A204.1 (cell line): ENCODE measurements at regions not wholly inside any gene's neighbourhood (a gene's known extent, or its start where the extent isn't known, plus 50 kb on each side); places are given as distances from the start of the nearest gene placed in this dataset.

Experiments used
- FAIRE-seq: peaks from 2 replicates; lab custom pipeline; 2012; peaks lifted over from hg19 to GRCh38; lab: Jason Lieb, UNC

DNA sequence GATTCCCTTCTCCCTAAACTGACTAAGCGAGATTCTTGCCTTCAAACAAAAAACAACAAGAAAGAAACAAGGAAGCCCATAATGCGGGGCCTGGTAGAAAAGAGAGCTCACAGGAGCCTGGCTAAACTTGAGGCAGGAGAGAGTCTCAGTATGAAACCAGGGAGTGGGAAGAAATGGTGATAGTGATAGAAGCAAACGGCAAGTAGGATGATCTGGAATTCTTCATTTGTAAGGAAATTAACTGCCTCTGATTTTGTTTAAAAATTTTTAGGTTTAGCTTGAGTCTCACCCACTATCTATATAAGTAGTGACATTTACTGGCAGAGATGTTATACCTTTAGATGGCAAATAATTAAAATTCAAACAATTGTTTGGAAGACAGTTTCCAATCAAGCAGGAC lies 1356.5 kb upstream of the LRRTM1 start:
- FAIRE-seq: no peak

DNA sequence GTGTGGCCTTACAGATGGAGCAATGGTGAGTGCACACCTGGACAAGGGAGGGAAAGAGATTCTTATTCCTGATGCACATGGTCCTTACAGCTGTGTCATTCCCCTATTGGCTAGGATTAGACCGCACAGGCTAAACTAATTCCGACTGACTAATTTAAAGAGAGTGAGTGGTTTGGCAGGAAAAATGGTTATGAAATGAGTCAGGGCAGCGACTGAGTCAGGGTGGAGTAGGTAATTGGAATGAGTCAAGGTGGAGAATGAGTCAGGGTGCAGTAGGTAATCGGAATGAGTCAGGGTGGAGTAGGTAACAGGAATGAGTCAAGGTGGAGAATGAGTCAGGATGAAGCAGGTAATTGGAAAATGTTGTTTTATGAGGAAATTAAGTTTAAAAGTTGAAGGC lies 1353.7 kb upstream of the LRRTM1 start:
- no peak for FAIRE-seq

DNA sequence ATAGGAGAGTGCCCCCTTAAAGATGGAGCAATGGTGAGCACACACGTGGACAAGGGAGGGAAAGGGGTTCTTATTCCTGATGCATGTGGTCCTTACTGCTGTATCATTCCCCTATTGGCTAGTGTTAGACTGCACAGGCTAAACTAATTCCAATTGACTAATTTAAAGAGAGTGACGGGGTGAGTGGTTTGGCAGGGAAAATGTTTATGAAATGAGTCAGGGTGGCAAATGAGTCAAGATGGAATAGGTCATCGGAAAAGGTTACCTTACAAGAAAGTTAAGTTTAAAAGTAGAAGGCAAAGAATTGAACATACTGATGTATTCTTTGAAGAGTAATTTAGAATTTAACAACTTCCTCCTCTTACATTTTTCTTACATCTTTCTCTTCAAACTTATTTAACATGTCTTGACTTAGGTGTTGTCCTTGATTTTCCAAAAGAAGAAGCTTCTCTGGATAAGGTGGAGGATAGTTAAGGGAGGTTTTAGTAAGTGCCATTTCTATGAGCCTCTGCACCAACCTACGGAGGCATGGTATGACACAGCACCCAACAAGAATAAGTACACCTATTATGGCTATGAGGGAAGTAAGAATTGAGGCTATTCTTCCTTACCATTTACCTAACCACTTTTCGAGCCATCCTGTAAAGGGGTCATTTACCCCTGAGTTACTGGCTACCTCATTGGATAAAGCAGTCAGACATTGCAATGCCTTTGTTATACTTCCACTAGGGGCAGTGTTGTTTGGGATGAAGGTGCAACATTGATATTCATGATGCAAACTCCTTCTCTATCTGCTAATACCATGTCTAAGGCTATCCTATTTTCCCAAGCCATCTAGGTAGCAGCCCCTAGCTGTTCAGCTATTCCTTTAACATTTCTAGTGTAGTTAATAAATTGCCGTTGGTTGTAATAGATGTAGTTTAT lies 1345.8 kb upstream of the LRRTM1 start:
- no peak for FAIRE-seq

DNA sequence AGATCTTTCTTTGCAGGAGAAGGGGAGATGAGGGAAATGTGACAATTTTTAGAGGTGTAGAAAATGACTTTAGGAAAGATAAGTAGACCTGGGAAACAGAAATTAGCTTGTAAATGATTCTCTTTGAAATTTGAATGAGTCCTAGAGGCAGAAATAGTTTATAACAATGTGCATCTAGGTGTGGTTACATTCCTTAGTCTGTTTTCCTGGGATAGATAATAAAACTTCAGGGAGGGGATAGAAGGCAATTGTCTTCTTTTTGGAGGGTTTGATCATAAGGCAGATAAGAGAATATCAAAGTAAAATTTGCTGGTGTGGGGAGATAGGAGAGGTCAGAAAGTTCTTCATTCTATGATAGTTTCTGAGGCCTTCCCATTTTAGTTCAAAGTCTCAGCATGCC lies 1344.3 kb upstream of the LRRTM1 start:
- FAIRE-seq: no peak

DNA sequence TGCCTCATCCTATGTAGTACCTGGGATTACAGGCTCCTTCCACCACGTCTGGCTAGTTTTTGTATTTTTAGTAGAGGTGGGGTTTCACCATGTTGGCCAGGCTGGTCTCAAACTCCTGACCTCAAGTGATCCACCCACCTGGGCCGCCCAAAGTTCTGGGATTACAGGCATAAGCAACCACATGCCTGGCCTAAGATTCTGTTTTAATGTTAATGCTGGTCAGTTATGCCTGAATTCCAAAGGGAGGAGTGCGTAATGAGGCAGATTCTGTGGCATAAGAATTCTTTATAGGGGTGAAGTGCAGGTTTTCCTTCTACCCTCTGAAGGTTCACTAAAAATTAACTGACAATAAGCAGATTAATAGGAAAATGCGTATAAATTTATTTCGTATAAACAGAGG lies 1343.8 kb upstream of the LRRTM1 start:
- FAIRE-seq: no peak

DNA sequence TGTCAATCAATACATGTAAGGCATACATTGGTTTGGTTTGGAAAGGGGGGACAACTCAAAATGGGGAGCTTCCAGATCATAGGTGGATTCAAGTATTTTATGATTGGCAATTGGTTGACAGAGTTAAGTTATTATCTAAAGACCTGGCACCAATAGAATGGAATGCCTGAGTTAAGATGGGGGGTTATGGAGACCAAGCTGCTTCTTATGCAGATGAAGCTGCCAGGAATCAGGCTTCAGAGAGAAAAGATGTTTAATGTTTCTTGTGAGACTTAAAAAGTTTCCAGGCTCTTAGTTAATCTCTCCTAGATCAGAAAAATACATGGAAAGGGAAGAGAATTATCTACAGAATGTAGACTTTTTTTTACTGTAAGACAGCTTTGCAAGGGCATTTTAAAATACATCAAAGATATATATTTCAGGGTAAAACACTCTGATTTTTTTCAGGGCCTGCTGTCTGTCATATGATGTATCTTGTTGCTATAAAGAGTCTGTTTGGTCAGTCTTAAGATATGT lies 1343.2 kb upstream of the LRRTM1 start:
- no peak for FAIRE-seq

DNA sequence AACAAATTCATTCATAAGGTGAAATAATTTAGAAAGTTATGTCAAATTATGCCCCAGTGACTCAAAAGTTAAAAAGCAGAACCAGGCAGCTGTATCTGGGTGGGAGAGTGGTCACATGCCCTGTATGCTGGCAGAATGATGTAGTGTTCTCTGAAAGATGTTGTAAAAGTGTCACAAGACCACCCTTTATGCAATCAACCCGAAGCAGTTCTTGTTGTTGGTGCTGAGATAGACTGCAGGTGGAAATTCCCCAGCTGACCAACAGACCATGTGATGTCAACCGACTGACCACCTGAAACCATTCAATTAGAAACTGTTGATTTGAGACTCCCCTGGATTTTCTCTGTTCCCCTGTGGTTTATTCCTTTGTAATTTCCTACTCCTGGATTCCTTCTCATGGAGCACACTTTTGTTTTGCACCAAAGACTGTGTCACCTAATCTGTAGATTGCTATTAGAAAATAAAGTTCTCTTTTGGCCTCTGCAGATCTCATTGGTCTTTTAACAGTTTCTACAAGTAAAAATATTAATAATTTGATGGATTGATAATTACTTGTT lies 1341.3 kb upstream of the LRRTM1 start:
- no peak for FAIRE-seq

DNA sequence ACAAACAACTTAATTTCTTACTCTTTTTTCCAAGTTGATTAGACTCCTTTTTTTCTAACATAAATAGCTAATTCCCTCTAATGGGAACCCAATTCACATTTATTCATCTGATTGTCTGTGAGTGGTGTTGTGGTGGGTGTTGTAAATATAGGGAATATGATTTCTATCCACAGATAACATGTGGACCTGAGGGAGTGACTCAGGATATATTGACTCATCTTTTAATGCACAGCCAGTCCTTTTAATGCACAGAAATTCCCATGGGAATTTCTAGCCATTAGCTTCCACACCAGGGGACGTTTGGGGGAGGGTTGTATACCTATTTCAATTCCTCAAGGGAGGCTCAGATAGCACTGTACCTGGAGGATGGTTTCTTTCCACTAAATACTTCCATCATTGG lies 1339.6 kb upstream of the LRRTM1 start:
- no peak for FAIRE-seq

DNA sequence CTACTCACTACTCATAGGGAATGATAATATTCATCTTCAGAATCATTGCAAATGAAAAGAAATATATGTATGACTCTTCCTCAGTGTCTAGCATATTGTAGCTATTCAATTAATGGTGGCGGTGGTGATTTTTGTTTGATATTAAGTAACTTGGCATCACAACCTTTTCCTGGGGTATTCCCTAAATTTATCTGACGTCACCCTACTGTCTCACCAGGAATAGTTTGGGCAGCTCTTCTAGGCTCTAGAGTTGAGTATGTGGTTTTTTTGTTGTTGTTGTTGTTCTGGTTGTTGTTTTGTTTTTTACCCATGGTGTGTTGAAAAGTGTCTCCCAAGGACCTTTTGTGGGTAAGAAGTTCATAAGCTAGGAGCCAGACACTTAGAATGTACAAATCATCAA lies 1320.3 kb upstream of the LRRTM1 start:
- FAIRE-seq: no peak

DNA sequence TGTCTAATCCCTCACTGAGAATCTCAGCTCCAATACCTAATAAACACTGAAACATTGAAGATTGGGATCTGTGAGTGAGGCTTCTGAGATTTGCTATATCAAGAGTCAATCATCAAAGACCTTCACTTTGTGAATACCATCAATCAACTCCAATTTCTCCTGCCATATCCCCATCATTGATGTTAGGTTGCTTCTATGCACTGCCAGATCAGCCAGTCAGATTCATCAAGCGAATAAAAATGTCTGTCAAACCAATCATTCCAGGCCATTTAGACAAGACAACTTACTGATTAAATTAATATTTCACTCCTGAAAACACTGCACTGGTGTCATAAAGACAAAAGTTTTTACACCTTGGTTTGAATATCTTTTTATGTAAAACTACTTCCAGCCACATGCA lies 1295.5 kb upstream of the LRRTM1 start:
- FAIRE-seq: no peak

DNA sequence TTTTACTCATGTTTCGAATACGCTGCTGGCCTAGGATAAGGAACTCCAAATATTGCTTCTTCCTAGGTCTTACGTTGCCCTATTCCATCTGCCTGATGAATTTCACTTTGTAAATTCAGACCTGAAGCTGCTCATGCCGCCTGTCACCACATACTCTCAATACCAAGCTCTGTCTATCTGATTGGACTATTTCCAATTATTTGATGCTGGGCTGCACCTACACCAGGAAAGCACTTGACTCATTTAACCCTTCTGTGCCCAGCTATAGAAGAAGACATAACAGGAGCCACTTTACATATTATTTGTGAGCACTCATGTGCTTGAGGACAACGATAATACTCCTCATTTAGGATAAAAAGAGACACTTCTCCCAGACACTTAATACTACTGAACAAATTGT lies 1293.9 kb upstream of the LRRTM1 start:
- no peak for FAIRE-seq

DNA sequence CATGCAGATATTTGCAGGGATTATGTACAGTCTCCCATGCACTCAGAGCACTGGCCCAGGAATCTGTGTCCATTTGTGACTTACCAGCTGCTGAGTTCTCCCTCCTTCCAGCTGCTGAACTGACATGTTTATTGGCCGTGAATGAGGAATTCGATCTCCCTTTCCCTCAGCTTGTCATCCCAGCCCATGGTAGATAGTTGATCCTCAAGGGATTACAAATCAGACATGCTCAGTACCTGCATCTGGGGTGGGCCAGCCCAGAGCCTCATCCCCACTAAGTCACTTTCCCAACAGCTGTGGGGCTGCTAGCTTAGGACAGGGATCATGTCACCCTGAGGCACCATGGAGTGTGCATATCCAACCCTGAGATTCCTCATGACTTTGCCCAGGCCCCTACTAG lies 1284.9 kb upstream of the LRRTM1 start:
- FAIRE-seq: no peak

DNA sequence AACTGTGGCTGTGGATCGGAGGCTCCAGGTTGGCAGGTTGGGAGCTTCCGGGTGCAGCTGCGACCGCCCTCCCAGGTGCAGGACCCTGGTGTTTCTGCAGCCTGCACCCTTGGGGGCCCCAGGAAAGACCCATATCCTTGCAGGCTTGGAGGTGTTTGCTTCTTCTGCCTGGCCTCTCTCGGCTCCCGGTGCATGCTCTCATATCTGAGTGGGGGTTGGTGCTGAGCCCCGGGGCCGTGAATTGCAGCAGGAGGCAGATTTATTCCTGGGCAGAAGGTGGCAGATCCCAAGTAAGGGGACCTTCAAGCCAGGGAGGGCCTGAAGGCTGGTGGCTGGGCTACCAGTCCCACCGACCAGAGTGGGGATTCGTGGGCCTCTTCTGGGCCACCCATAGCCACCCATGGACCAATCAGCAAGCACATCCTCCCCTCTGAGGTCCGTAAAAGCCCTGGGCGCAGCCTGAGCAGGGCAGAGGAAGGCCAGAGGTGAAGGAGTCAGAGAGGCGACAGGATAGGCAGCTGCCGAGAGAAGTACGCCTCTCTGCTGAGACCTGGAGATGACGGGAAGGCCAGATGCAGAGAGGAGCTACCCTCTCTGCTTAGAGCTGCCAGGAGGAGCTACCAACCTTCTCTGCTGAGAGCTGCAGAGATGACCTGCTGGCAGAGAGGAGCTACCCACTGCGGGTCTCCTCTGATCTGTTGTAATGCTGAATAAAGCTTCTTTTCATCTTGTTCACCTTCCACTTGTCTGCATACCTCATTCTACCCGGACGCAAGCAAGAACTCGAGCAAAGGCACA lies 1279.0 kb upstream of the LRRTM1 start:
- FAIRE-seq: no peak

DNA sequence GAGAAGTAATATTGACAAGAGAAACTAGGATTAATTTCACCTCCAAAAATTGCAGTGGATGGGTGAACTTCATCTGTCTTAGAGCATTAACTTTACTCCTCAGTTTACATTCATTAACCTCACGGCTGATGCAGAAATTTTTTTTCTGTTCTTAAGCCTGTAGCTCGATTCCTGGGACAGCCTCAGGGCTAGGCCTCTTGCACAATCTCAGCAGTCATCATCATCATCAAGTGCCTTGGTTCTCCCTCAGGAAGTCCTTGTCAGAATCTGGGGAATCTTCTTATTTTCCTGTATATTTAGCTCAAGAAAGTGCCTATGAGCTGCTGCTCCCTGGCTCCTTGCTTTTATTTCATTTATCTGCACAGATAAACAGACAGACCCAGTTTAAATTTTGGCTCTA lies 1272.2 kb upstream of the LRRTM1 start:
- FAIRE-seq: no peak

DNA sequence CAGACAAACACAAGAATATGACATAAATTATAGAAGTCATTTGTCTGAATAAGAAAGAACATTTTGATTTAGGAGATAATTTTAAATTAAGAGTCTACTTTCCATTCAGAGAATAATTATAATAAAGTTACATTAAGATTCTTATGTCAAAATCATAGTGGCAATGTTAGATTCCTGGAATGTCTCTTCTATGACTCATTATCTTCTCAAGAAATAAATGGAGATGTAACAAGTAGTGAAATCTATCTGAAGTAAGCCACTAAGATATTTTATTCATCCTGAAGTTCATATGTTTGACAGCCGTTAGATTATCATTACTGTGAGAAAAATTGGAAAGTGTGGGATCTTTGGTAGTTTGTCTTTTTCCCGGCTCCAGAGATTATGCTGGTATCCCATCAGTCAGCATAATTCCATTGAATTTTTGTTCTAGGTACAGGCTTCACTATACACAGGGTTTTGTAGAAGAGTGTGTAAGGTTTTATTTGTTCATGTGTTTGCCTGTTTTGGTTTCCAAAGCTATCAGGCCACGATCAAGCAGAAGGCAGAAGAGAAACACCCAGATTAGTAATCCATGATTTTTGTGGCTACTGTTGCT lies 1246.6 kb upstream of the LRRTM1 start:
- FAIRE-seq: no peak

DNA sequence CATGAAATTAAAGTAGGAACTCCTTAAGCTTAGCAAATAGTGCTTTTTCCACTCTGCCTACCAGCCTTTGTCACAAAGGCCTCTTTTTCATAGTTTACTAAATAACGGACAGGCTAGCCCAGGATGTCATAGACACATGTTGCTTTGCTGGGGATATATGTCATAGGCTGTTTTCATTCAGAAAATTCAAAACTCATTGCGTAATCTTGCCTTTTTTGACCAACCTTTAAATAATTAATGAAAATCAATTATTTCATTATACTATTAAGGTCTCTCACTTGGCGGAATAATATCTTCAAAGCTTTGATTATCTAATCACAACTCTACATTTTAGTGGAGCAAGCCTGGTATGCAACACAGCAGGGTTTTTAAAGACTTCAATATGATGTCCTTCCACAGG lies 1245.7 kb upstream of the LRRTM1 start:
- no peak for FAIRE-seq

DNA sequence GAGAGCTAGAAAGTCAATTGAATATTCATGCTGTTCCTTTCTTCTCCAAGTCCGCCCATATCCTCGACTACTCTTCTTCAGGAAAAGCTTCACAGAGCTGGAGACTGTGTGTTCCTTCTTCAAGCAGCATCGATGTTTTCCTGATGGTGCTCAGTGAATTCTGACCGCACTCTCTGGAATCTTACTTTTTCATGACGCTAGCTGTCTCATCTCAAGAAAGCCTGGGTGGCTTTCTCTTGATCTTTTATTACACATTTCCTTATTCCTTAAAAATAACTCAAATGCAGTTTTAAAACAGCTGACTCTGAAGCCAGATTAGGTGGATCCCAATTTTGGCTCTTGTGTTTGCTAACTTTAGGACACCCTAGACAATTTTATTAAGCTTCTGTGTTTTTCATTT lies 1245.1 kb upstream of the LRRTM1 start:
- FAIRE-seq: no peak

DNA sequence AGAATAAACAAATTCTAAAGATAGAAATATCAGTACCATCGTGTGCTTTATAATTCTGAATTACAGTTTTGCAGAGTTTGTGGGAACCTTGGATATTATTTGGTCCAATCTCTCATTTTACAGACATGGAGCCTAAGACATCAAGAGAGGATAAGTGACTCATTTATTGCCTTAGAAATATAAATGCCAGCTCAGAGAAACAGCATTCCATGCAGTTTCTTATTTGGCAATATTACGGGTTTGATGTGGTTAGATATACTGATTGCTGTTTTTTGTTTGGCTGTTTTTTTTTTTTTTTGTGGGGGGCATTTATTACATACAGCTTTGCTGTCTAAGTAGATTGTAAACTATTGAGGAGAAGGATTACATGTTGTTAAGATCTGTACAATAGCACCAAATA lies 1241.1 kb upstream of the LRRTM1 start:
- FAIRE-seq: no peak

DNA sequence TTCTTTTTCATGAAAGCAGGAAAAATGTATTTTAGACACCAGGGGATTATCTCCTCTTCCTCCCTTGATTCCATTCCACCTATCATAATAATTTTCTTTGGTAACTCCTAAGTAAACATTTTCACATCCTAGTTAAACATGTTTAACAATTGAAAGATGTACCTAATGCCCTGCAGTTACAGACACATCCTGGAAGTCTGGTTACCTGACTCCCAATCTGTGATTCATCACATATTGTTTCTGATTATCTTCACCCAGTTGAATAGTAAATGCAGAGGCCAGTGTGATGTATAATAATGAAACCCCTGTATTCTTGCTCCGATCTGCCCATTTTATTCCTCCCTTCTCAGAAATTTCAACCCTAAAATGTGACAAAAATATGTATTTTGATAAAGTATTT lies 1237.6 kb upstream of the LRRTM1 start:
- no peak for FAIRE-seq

DNA sequence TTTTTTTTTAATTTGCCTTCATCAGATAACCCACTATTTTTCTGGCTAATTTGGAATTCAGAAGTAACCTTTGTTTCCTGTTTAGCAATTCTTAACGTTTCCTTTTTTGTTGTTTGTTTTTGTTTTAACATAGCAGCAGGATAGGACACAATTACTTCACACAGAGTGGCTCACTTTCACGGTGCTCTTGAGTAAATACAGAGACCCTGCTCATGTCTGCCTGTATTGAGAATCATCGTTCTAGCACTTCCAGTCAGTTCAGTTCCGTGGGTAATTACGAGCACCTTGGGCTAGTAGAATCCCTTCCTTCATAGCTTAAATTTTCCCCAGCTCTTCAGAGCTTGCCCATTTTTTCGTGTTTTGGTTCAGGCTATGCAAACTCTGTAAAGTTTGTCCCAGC lies 1225.4 kb upstream of the LRRTM1 start:
- no peak for FAIRE-seq

DNA sequence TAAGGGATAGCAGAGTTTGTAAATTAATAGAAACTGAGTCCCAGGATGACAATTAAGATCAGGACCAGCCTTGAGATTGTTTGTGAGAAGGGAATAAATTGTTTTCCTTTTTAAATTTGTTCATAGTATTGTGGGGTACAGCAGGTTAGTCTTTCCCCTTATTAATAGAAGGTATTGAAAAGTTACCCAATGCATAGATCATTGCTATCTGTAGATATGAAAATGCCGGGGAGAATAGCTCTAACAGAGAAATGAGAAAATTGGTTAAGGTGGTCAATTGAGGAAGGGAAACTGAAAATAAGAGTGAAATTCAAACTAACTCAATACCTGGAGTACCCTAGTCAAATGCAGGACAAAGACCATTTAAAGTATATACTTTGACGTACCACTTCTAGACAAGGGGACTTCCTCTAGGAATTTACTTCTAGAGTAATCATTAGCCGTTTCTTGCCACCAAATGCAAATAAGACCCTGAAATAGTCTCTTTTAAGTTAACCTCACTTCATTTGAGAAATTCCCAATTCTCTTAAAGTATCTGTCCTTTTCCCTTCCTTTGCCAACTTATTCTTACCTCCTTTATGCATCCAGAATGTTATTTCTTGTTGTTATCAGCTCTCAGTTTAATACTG lies 1224.4 kb upstream of the LRRTM1 start:
- FAIRE-seq: no peak

DNA sequence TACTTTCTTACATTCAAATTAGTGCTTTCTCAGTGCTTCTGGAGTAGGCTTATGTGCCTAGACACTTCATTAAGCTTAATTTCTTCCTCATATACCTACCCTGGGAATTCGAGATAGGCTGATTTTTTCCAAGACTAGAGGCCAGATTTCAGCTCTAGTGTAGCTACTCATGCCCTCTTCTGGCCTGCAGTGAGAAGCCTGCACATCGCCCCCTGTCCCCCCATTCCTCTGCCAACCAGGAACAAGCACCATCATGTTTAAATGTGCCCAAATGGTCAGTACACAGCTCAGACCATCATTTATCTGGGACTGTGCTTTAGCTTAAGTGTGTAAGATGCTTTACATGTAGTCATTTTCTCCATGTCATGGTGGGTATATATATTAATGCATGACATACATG lies 1218.8 kb upstream of the LRRTM1 start:
- FAIRE-seq: no peak
